ENCODE measurements at regions not wholly inside any gene's neighbourhood (a gene's known extent, or its start where the extent isn't known, plus 50 kb on each side); places are given as distances from the start of the nearest gene placed in this dataset.

DNA sequence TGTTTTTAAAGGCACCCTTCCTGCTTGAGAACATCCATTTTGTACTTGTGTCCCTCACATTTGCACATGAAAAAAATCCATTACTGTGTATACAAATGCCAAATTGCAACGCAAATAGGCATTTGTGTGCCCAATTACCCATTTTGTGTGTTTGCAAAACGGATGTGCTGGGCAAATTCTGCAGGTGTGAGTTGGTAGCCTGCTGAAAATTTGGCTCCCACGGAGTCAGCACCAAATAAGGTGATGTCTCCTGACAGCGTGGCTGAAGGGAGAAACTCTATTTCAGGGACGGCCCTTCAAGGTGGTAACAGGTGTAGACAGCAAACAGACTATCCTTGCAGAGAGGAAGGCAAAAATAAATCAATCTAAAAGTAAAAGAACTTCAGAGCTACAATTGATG, 661.1 kb downstream of the BCL11A start:
- ATAC-seq (no peak), DNase-seq (no peak)
- Histone ChIP-seq H3K4me3 (ENCODE audit: low read length) (no peak overlapping the region), H3K27ac (ENCODE audit: low read length) (no peak overlapping the region), H3K27me3 (ENCODE audit: control insufficient read depth, insufficient read depth) (peaks cover 3% of the 10 kb centered on the region), H3K9me3 (ENCODE audit: control insufficient read depth, low read length) (no peaks in the 10 kb centered on the region), H3K4me1 (ENCODE audit: control insufficient read depth, insufficient read depth, low read length) (no peaks in the 10 kb centered on the region)
- 59% methylated on average over 5 of the region's 5 CpGs for WGBS
- intact Hi-C loops (cut with DNase I), result no loop called here

DNA sequence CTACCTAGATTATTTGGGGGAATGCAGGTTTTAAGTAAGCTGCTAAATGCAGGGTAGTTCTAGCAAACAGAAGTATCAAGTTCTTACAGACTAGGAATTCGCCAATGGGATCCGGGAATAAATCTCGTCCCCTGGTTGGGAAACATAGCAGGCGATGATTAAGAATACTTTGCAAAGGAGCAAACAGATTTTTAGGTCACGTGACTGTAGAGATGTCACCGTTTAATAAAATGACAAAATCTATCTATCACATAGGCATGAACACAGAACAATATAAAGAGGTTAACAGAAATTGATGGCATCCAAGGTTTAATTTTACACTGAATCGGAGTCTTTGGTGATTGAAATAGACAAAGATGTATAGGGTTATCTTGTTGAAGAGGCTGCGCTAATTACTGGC, 664.1 kb downstream of the BCL11A start:
- Histone ChIP-seq H3K27ac (ENCODE audit: low read length) (no peak overlapping the region), H3K27me3 (ENCODE audit: control insufficient read depth, insufficient read depth) (peaks cover 3% of the 10 kb centered on the region), H3K4me1 (ENCODE audit: control insufficient read depth, insufficient read depth, low read length) (no peaks in the 10 kb centered on the region), H3K4me3 (ENCODE audit: low read length) (no peak overlapping the region), H3K9me3 (ENCODE audit: control insufficient read depth, low read length) (no peaks in the 10 kb centered on the region)
- DNase-seq, result no peak
- WGBS, result 92% methylated on average over 8 of the region's 8 CpGs
- intact Hi-C loops (cut with DNase I), result no loop called here
- ATAC-seq, result no peak

DNA sequence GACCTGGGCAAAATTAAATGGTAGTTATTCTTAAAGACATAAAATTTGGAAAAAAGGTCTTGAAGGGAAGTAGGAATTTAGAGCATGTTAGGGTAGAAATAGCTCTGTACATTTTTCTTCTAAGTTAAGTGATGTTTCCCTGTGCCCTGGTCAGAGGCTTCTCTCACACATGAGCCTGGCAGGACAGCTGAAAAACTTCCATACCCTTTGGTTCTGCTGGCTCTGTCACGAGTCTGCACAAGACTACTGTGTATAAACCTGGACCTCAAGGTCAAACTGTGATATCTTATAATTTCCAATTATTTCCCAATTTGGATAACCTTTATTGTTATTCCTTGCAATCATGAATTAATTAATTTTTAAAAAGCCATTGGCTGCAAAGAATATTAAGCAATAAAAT, 664.7 kb downstream of the BCL11A start:
- ATAC-seq, result no peak
- Histone ChIP-seq H3K4me3 (ENCODE audit: low read length) (no peak overlapping the region), H3K9me3 (ENCODE audit: control insufficient read depth, low read length) (no peaks in the 10 kb centered on the region), H3K27ac (ENCODE audit: low read length) (no peak overlapping the region), H3K4me1 (ENCODE audit: control insufficient read depth, insufficient read depth, low read length) (no peaks in the 10 kb centered on the region), H3K27me3 (ENCODE audit: control insufficient read depth, insufficient read depth) (peaks cover 3% of the 10 kb centered on the region)
- no peak for DNase-seq
- 40% methylated on average over 1 of the region's 1 CpG for WGBS
- intact Hi-C loops (cut with DNase I), result no loop called here

DNA sequence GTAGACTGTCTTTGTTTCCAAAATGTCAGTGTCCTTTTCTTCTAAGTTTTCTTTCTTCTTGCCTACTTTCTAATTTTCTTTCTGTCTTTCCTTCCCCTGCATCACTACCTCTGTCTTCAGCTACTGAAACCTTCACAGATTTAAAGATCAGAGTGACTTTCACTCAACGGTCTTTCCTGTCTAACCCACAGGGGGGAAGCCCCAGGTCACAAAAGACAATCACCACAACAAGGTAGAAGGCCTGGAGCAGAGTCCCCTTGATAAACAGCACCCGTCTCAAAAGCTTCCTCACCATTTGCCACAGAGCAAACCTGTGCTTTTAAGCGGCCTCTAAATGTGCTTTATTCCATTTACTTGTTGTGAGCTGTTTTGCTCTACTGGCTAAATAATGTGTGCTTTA, 665.4 kb downstream of the BCL11A start:
- Histone ChIP-seq H3K4me3 (ENCODE audit: low read length) (no peak overlapping the region), H3K27me3 (ENCODE audit: control insufficient read depth, insufficient read depth) (peaks cover under 1% of the 10 kb centered on the region), H3K27ac (ENCODE audit: low read length) (no peak overlapping the region), H3K9me3 (ENCODE audit: control insufficient read depth, low read length) (no peaks in the 10 kb centered on the region), H3K4me1 (ENCODE audit: control insufficient read depth, insufficient read depth, low read length) (no peaks in the 10 kb centered on the region)
- ATAC-seq (no peak), DNase-seq (no peak)
- 53% methylated on average over 3 of the region's 3 CpGs for WGBS
- intact Hi-C loops (cut with DNase I), result no loop called here

- Histone ChIP-seq H3K4me1 (ENCODE audit: control insufficient read depth, insufficient read depth, low read length) (no peaks in the 10 kb centered on the region), H3K4me3 (ENCODE audit: low read length) (no peak overlapping the region), H3K27me3 (ENCODE audit: control insufficient read depth, insufficient read depth) (no peaks in the 10 kb centered on the region), H3K27ac (ENCODE audit: low read length) (no peak overlapping the region), H3K9me3 (ENCODE audit: control insufficient read depth, low read length) (no peaks in the 10 kb centered on the region)
- DNase-seq, result no peak
- ATAC-seq, result no peak
- intact Hi-C loops (cut with DNase I), result no loop called here
- WGBS, result 65% methylated on average over 3 of the region's 3 CpGs
Observed at GRCh38 chr2:59887366-59887765, 666.1 kb downstream of the BCL11A start.

DNA sequence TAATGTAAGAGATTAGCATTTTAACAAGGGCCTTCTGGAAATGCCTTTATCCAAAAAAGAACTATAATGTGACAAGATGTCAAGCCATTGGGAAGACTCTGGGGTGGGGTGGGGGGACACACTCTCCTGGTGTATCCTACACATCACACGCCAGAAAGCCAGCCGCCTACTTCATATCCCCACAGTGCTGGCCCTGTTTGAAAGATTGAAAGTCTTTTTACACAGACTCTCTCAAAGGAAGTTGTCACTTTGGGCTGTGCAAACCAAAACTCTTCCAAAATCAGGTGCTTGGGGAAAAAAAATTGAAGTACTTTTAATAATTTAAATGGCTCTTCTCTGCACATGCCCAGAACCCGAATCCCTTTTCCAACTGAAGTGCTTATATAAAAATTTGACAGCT, 666.7 kb downstream of the BCL11A start:
- H3K9me3 ChIP-seq (ENCODE audit: control insufficient read depth, low read length), result no peaks in the 10 kb centered on the region
- H3K4me1 ChIP-seq (ENCODE audit: control insufficient read depth, insufficient read depth, low read length), result no peaks in the 10 kb centered on the region
- H3K4me3 ChIP-seq (ENCODE audit: low read length), result no peak overlapping the region
- H3K27ac ChIP-seq (ENCODE audit: low read length), result no peak overlapping the region
- intact Hi-C loops (cut with DNase I), result no loop called here
- H3K27me3 ChIP-seq (ENCODE audit: control insufficient read depth, insufficient read depth), result no peaks in the 10 kb centered on the region
- 90% methylated on average over 3 of the region's 3 CpGs for WGBS
- DNase-seq (no peak), ATAC-seq (no peak)

DNA sequence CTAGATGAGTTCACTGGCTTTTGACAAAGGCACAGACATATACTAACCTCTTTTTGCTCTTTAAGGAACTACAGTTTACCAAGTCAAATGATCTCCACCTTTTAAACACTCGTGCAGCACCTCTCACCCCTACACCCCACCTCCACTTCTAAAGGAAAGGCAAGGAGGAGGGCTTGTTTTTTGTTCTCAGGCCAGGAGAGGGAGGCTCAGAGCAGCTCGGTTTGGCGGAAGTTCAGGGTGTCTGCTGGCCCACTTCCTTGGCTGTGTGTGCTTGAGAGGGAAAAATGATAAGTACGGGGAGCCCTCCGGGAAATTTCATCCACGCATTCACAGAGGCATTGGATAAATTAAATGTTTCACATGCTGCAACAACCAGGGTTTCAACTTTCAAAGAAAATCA, 667.9 kb downstream of the BCL11A start:
- peak in 1 of 3 donors; percentile 47 for DNase-seq
- intact Hi-C loops (cut with DNase I), result no loop called here
- H3K27me3 ChIP-seq (ENCODE audit: control insufficient read depth, insufficient read depth), result no peaks in the 10 kb centered on the region
- H3K4me1 ChIP-seq (ENCODE audit: control insufficient read depth, insufficient read depth, low read length), result no peaks in the 10 kb centered on the region
- WGBS, result 17% methylated on average over 6 of the region's 6 CpGs
- no peak overlapping the region for H3K4me3 ChIP-seq (ENCODE audit: low read length)
- peak in 1 of 2 donors; percentile 59 for ATAC-seq
- H3K9me3 ChIP-seq (ENCODE audit: control insufficient read depth, low read length), result no peaks in the 10 kb centered on the region
- no peak overlapping the region for H3K27ac ChIP-seq (ENCODE audit: low read length)

DNA sequence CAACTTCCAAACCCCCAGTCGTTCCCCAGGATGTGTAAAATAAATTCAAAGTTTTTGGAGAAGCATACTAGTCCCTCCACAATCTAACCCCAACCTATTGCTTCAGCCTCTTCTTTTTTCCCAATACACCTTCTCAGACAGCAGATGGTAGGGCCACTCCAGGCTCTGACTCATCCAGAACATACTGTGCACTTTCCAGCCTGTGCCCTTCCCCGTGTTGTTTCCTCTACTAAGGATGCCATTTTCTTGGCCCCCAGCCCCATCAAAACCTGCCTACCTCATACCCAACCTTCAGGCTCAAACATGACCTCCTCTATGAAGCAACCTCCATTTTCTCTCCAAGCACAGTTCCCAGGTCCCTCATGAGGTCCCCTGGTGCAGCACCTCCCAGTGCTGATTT, 669.3 kb downstream of the BCL11A start:
- ATAC-seq (no peak), DNase-seq (no peak)
- WGBS, result 75% methylated on average over 2 of the region's 2 CpGs
- H3K27me3 ChIP-seq (ENCODE audit: control insufficient read depth, insufficient read depth), result no peaks in the 10 kb centered on the region
- intact Hi-C loops (cut with DNase I), result no loop called here
- no peaks in the 10 kb centered on the region for H3K4me1 ChIP-seq (ENCODE audit: control insufficient read depth, insufficient read depth, low read length)
- no peak overlapping the region for H3K4me3 ChIP-seq (ENCODE audit: low read length)
- no peak overlapping the region for H3K27ac ChIP-seq (ENCODE audit: low read length)
- no peaks in the 10 kb centered on the region for H3K9me3 ChIP-seq (ENCODE audit: control insufficient read depth, low read length)

- 71% methylated on average over 2 of the region's 2 CpGs for WGBS
- ATAC-seq (no peak), DNase-seq (no peak)
- Histone ChIP-seq H3K4me3 (ENCODE audit: low read length) (no peak overlapping the region), H3K27me3 (ENCODE audit: control insufficient read depth, insufficient read depth) (no peaks in the 10 kb centered on the region), H3K9me3 (ENCODE audit: control insufficient read depth, low read length) (no peaks in the 10 kb centered on the region), H3K4me1 (ENCODE audit: control insufficient read depth, insufficient read depth, low read length) (no peaks in the 10 kb centered on the region), H3K27ac (ENCODE audit: low read length) (no peak overlapping the region)
- intact Hi-C loops (cut with DNase I), result no loop called here
Observed at GRCh38 chr2:59882822-59883221, 670.6 kb downstream of the BCL11A start.

DNA sequence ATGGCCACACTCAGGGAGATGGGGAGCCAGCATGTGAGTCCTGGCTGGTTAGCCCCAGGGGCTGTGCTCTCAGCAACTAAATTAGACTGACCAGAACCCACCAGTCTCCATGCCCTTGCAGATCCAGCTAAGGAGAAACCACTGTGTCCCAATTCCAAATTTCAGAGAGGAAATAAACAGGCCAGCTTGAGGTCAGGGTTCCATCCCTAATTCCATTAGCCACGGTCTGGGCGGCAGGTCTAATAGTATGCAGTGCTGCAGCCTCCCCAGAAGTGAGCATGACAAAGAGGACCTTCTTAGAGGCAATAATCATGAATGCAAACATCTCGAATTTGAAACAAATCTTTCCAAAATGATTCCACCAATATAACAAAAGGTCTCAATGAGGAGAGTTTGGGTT, 671.2 kb downstream of the BCL11A start:
- WGBS, result 78% methylated on average over 3 of the region's 3 CpGs
- DNase-seq (no peak), ATAC-seq (no peak)
- no peaks in the 10 kb centered on the region for H3K9me3 ChIP-seq (ENCODE audit: control insufficient read depth, low read length)
- intact Hi-C loops (cut with DNase I), result no loop called here
- no peaks in the 10 kb centered on the region for H3K4me1 ChIP-seq (ENCODE audit: control insufficient read depth, insufficient read depth, low read length)
- H3K4me3 ChIP-seq (ENCODE audit: low read length), result no peak overlapping the region
- H3K27me3 ChIP-seq (ENCODE audit: control insufficient read depth, insufficient read depth), result no peaks in the 10 kb centered on the region
- no peak overlapping the region for H3K27ac ChIP-seq (ENCODE audit: low read length)

DNA sequence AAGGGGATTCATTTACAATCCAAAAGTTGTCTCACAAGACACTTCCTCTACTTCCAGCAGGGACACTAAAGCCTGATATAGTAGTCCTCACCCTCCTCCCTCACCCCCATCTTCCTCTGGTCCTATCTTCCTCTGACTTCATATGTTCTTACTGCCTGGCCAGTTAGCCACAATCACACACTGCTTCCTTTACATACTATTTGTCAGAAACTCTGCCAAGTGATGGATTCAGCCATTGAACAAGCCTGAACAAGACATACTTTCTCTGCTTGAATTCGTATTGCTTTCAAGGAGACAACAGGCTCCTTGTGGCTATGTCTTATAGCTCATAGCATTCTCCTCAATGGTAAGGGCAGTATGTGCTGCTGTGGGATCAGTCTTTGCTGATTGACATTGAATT, 672.2 kb downstream of the BCL11A start:
- H3K4me1 ChIP-seq (ENCODE audit: control insufficient read depth, insufficient read depth, low read length), result no peaks in the 10 kb centered on the region
- intact Hi-C loops (cut with DNase I), result no loop called here
- ATAC-seq, result no peak
- WGBS, result 63% methylated on average over 1 of the region's 1 CpG
- no peak overlapping the region for H3K27ac ChIP-seq (ENCODE audit: low read length)
- DNase-seq, result no peak
- no peak overlapping the region for H3K4me3 ChIP-seq (ENCODE audit: low read length)
- H3K9me3 ChIP-seq (ENCODE audit: control insufficient read depth, low read length), result no peaks in the 10 kb centered on the region
- H3K27me3 ChIP-seq (ENCODE audit: control insufficient read depth, insufficient read depth), result no peaks in the 10 kb centered on the region

GRCh38 chr2:59879700-59880131, 673.7 kb downstream of the BCL11A start:
- Histone ChIP-seq H3K27ac (ENCODE audit: low read length) (no peak overlapping the region), H3K4me3 (ENCODE audit: low read length) (no peak overlapping the region), H3K27me3 (ENCODE audit: control insufficient read depth, insufficient read depth) (no peaks in the 10 kb centered on the region), H3K9me3 (ENCODE audit: control insufficient read depth, low read length) (no peaks in the 10 kb centered on the region), H3K4me1 (ENCODE audit: control insufficient read depth, insufficient read depth, low read length) (no peaks in the 10 kb centered on the region)
- WGBS, result 73% methylated on average over 9 of the region's 9 CpGs
- ATAC-seq (no peak), DNase-seq (no peak)
- intact Hi-C loops (cut with DNase I), result no loop called here
